Brain microvascular endothelial cell (primary cell): ENCODE measurements at regions not wholly inside any gene's neighbourhood (a gene's known extent, or its start where the extent isn't known, plus 50 kb on each side); places are given as distances from the start of the nearest gene placed in this dataset.

Experiments used
- DNase-seq: peaks from one replicate; pipeline ENCODE4 v3.0.0-alpha.2; 2020
- H3K27ac ChIP-seq: fragments of 250-450 bp; sonication (Bioruptor Pico); 2 replicates; pipeline ENCODE4 v1.5.1; 2020; ENCODE audit warnings: mild to moderate bottlenecking, moderate library complexity
- H3K27me3 ChIP-seq: fragments of 250-450 bp; sonication (Bioruptor Pico); replicated peaks from 2 replicates; pipeline ENCODE4 v1.5.1; 2020; ENCODE audit warnings: mild to moderate bottlenecking
- H3K36me3 ChIP-seq: fragments of 250-450 bp; sonication (Bioruptor Pico); replicated peaks from 2 replicates; pipeline ENCODE4 v1.5.1; 2020; ENCODE audit warnings: mild to moderate bottlenecking
- H3K4me3 ChIP-seq: 2 replicates; pipeline ENCODE4 v1.5.1; 2011; ENCODE audit warnings: low read depth, mild to moderate bottlenecking, control low read depth, low read length, moderate library complexity
- in situ Hi-C: cut with HindIII; loops from 2 replicates; pipeline ENCODE4 v1.10.0; 2017; ENCODE audit warnings: low sequenced_read_pairs, low pct_ligation_motif_present
- TF ChIP-seq, protein P1 (sequence below): IDR thresholded peaks from 2 replicates; pipeline ENCODE4 v1.5.1; 2011; ENCODE audit warnings: low read depth, mild to moderate bottlenecking, moderate library complexity, low read length, control low read depth, inconsistent platforms; ENCODE audit errors: missing control alignments

DNA sequence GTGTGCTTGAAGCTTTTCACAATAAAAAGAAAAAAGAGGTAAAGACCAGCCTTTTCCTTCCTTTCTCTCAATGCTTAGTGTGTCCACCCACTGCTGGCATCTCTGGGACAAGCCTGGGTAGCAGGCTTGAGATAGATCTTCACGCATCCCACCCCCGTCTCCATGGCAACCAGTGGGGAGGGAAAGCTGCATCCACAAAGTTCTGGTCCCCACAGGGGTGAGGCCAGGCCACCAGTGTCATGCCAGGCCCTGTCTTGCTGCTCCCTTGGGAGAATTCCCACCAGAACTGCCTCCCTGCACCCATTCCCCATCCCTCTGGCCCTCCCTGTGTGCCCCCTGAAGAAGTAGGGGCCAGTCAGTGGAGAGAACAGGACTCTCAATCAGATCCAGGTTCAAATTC, 259.9 kb downstream of the MRTFB start:
- DNase-seq = no peak
- H3K27me3 ChIP-seq = no peaks in the 10 kb centered on the region
- in situ Hi-C loops = no loop called here
- no peak overlapping the region for H3K27ac ChIP-seq
- H3K36me3 ChIP-seq = no peaks in the 10 kb centered on the region
- no peak overlapping the region for H3K4me3 ChIP-seq
- TF ChIP-seq, protein P1, sequence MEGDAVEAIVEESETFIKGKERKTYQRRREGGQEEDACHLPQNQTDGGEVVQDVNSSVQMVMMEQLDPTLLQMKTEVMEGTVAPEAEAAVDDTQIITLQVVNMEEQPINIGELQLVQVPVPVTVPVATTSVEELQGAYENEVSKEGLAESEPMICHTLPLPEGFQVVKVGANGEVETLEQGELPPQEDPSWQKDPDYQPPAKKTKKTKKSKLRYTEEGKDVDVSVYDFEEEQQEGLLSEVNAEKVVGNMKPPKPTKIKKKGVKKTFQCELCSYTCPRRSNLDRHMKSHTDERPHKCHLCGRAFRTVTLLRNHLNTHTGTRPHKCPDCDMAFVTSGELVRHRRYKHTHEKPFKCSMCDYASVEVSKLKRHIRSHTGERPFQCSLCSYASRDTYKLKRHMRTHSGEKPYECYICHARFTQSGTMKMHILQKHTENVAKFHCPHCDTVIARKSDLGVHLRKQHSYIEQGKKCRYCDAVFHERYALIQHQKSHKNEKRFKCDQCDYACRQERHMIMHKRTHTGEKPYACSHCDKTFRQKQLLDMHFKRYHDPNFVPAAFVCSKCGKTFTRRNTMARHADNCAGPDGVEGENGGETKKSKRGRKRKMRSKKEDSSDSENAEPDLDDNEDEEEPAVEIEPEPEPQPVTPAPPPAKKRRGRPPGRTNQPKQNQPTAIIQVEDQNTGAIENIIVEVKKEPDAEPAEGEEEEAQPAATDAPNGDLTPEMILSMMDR = no peak

DNA sequence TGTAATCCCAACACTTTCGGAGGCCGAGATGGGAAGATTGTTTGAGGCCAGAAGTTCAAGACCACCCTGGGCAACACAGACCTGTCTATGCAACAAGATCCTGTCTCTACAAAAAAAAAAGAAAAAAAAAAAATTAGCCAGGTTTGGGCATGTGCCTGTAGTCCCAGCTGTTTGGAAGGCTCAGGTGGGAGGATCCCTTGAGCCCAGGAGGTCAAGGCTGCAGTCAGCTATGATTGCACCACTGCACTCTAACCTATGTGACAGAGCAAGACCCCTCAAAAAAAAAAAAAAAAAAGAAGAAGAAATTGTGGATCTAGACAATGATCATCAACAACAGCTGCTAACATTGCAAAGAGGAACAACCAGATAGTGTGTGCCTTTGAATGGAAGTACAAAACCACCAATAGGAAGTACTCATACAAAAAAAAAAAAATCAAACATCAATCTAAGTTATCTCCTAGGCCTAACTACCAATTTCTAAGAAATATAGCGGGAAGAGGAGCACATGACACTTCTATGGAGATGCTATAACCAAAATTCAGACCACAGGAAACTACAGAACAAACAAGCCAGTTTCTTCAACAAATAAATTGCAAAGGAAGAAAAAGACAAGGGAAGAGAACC, 258.7 kb downstream of the MRTFB start:
- no peak overlapping the region for H3K4me3 ChIP-seq
- no peak for DNase-seq
- H3K36me3 ChIP-seq = no peaks in the 10 kb centered on the region
- TF ChIP-seq, protein P1 = no peak
- in situ Hi-C loops = no loop called here
- no peaks in the 10 kb centered on the region for H3K27me3 ChIP-seq
- no peak overlapping the region for H3K27ac ChIP-seq

DNA sequence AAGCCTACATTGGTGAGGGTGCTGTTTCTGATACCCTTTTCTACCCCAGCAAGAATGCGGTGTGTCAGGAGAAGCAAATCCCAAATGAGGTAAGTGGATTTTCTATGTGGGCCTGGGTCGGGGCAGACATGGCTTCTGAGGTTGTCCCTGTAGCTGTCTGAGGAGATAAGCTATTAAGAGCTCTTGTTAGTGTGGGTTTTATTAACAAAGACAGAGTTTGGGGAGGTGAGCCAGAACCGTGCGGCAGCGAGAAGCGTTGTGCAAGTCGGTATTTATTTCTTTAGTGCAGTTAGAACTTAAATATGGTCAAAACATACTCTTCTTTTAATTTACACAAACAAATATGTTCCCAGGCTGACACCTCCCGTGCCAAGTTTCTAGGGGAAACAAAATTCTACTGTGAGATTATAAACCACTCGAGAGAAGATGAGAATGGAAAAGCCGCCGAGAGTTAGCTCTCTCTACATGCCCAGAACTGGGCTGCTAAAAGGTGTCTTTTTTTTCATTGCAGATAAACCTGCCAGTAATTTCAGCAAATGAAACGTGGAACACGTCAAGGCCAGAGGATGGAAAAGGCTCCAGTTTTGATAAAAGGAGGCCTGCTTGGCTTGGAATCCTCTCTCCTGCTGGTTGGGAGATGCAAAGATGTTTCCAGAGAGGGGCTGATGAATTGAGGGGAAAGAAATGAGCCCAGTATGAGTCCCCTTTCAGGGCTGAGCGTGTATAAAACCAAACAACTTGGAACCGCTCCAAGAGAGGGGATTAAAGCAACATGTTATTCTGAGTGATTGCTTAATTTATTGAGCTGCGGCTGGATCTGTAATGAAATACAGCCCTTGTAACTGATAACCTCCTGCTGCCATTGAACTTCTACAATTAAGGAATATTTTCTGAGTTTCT, 254.6 kb downstream of the MRTFB start:
- in situ Hi-C loops = no loop called here
- DNase-seq = no peak
- Histone ChIP-seq H3K27me3 (no peaks in the 10 kb centered on the region), H3K4me3 (no peak overlapping the region), H3K36me3 (no peaks in the 10 kb centered on the region), H3K27ac (no peak overlapping the region)
- TF ChIP-seq, protein P1 = no peak

DNA sequence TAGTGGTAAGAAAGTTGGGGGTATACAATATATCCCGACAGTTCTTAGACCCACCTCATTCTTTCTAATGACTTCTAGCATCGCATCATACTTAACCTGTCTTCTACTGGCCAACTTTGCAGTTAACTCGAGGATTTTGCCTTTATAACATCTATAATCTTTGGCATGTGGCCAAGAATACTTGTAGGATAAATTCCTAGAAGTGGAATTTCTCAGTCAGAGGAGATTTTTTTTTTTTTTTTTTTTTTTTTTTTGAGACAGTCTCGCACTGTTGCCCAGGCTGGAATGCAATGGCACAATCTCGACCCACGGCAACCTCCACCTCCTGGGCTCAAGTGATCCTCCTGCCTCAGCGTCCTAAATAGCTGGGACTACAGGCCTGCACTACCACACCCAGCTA, 253.5 kb downstream of the MRTFB start:
- TF ChIP-seq, protein P1 = no peak
- no peaks in the 10 kb centered on the region for H3K27me3 ChIP-seq
- no peak for DNase-seq
- no peak overlapping the region for H3K27ac ChIP-seq
- in situ Hi-C loops = no loop called here
- H3K36me3 ChIP-seq = no peaks in the 10 kb centered on the region
- H3K4me3 ChIP-seq = no peak overlapping the region

DNA sequence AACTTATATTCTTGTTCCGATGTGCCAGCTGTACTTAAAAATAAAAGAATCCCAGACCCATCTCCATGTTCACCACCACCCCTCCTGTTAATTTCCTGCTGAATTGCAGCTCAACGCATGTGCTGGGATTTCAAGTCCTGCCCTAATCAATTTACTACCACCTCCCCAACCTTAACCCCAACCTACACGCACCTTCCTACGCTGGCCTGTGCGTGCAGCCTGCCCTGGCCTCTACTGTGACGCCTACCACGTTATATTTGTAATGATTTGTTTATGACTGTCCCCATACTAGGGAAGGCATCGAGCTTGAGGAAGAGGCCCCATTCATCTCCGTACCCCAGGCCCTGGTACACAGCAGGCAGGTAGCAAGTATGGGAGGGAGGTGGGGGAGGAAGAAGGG, 251.1 kb downstream of the MRTFB start:
- in situ Hi-C loops = no loop called here
- DNase-seq = no peak
- Histone ChIP-seq H3K27ac (no peak overlapping the region), H3K27me3 (no peaks in the 10 kb centered on the region), H3K4me3 (no peak overlapping the region), H3K36me3 (no peaks in the 10 kb centered on the region)
- TF ChIP-seq, protein P1 = no peak
